GM12878 (cell line): ENCODE measurements at regions not wholly inside any gene's neighbourhood (a gene's known extent, or its start where the extent isn't known, plus 50 kb on each side); places are given as distances from the start of the nearest gene placed in this dataset.
A peak's percentile ranks its signal among the peaks of the same experiment; 100 is the strongest.

Experiments
- ATAC-seq: fragments of 200-7000 bp; cut with Tn5 transposase; 3 replicates; pipeline ENCODE4 v1.9.1; 2020; ENCODE audit warnings: mild to moderate bottlenecking, moderate library complexity
- BruUV-seq: library from RNA; stranded (reverse); fragments of 400-500 nt; replicated peaks from 2 replicates; lab custom pipeline; 2021; lab: Mats Ljungman, UMichigan
- CTCF ChIA-PET: fragments of 300-600 bp; sonication (Branson Sonifier 250); formaldehyde crosslinking; extraction: SDS; loops from one replicate; lab custom pipeline; 2021; ENCODE audit warnings: inconsistent platforms; lab: Yijun Ruan, JAX
- POLR2A ChIA-PET: fragments of 350-600 bp; formaldehyde crosslinking; extraction: SDS; loops from one replicate; lab custom pipeline; 2021; ENCODE audit warnings: inconsistent platforms; lab: Charles Lee
- RAD21 ChIA-PET: fragments of 300-600 bp; sonication (Branson Sonifier 250); formaldehyde crosslinking; loops from one replicate; lab custom pipeline; 2023; ENCODE audit warnings: antibody characterized with exemption; ENCODE audit not compliant: unreplicated experiment; lab: Charles Lee
- SMC1A ChIA-PET: fragments of 300-600 bp; sonication (Branson Sonifier 250); formaldehyde crosslinking; loops from one replicate; lab custom pipeline; 2023; ENCODE audit not compliant: unreplicated experiment, uncharacterized antibody; lab: Charles Lee
- DNase-seq: peaks from one replicate; pipeline ENCODE4 v3.0.0-alpha.2; 2011; ENCODE audit warnings: low read depth, low spot score
- FAIRE-seq: peaks from 3 replicates; lab custom pipeline; 2011; peaks lifted over from hg19 to GRCh38; lab: Jason Lieb, UNC
- H2AFZ ChIP-seq: 2 replicates; pipeline ENCODE4 v1.6.0; 2011; ENCODE audit warnings: low read depth, low read length, control low read depth; ENCODE audit not compliant: control insufficient read depth
- H3K27ac ChIP-seq: 2 replicates; pipeline ENCODE4 v1.5.1; 2011; ENCODE audit warnings: control low read depth; ENCODE audit not compliant: control insufficient read depth, insufficient read depth
- H3K27me3 ChIP-seq, 2 experiments: replicated peaks in 1 of 2; 2 replicates each; pipeline versions ENCODE4 v1.6.0 to v1.6.1; 2011; ENCODE audit warnings: low read length in 1 of 2; ENCODE audit not compliant: control insufficient read depth in 2 of 2, insufficient read depth in 2 of 2
- H3K36me3 ChIP-seq, 2 experiments: 2 replicates each; pipeline ENCODE4 v1.5.1; 2011; ENCODE audit warnings: low read length in 1 of 2; ENCODE audit not compliant: control insufficient read depth in 2 of 2, insufficient read depth in 2 of 2
- H3K4me1 ChIP-seq: 2 replicates; pipeline ENCODE4 v1.6.1; 2011; ENCODE audit warnings: mild to moderate bottlenecking, low read length, moderate library complexity, mixed read lengths; ENCODE audit not compliant: control insufficient read depth, insufficient read depth
- H3K4me2 ChIP-seq: 2 replicates; pipeline ENCODE4 v1.6.0; 2011; ENCODE audit warnings: control low read depth; ENCODE audit not compliant: control insufficient read depth, insufficient read depth
- H3K4me3 ChIP-seq: fragments of 200-600 bp; sonication (generic); 2 replicates; pipeline ENCODE4 v1.5.1; 2016
- H3K79me2 ChIP-seq: 2 replicates; pipeline ENCODE4 v1.6.0; 2011; ENCODE audit warnings: low read length; ENCODE audit not compliant: control insufficient read depth, insufficient read depth
- H3K9ac ChIP-seq: 2 replicates; pipeline ENCODE4 v1.8.0; 2011; ENCODE audit warnings: low read length, control low read depth, mixed read lengths; ENCODE audit not compliant: control insufficient read depth, insufficient read depth
- H3K9me3 ChIP-seq: replicated peaks from 3 replicates; pipeline ENCODE4 v1.5.1; 2011; ENCODE audit warnings: mild to moderate bottlenecking, low read length; ENCODE audit not compliant: control insufficient read depth, insufficient read depth
- H4K20me1 ChIP-seq: 2 replicates; pipeline ENCODE4 v1.6.0; 2011; ENCODE audit not compliant: control insufficient read depth, insufficient read depth
- ATF7 ChIP-seq: fragments of 450-650 bp; IDR thresholded peaks from 2 replicates; pipeline ENCODE4 v1.6.1; 2016; ENCODE audit warnings: low read depth, mild to moderate bottlenecking
- FOS ChIP-seq: IDR thresholded peaks from 3 replicates; pipeline ENCODE4 v1.6.1; 2011; ENCODE audit warnings: borderline replicate concordance; ENCODE audit not compliant: insufficient read length; ENCODE audit errors: extremely low read depth
- GATAD2B ChIP-seq: fragments of 450-650 bp; conservative IDR thresholded peaks from 2 replicates; pipeline ENCODE4 v1.6.1; 2017; ENCODE audit warnings: low read depth, mild to moderate bottlenecking, moderate library complexity
- HDGF ChIP-seq: fragments of 450-650 bp; IDR thresholded peaks from 2 replicates; pipeline ENCODE4 v1.6.1; 2016; ENCODE audit warnings: antibody characterized with exemption
- KDM1A ChIP-seq: fragments of 200-600 bp; sonication (generic); IDR thresholded peaks from 2 replicates; pipeline ENCODE4 v1.6.1; 2016; ENCODE audit warnings: borderline replicate concordance
- MYB ChIP-seq: fragments of 150-350 bp; IDR thresholded peaks from 2 replicates; pipeline ENCODE4 v1.6.1; 2014; ENCODE audit warnings: mild to moderate bottlenecking, low read depth, low read length, borderline replicate concordance
- NFYA ChIP-seq: IDR thresholded peaks from 2 replicates; pipeline ENCODE4 v1.6.1; 2011; ENCODE audit warnings: low read depth, mild to moderate bottlenecking, low read length, improper control_type of control experiment, borderline replicate concordance
- NR2F1 ChIP-seq: fragments of 450-650 bp; conservative IDR thresholded peaks from 2 replicates; pipeline ENCODE4 v1.6.1; 2017; ENCODE audit warnings: mild to moderate bottlenecking
- SREBF1 ChIP-seq: IDR thresholded peaks from 2 replicates; pipeline ENCODE4 v1.6.1; 2012; ENCODE audit warnings: mild to moderate bottlenecking, low read length
- TCF12 ChIP-seq: IDR thresholded peaks from 2 replicates; pipeline ENCODE4 v1.6.1; 2011; ENCODE audit warnings: low read depth, mild to moderate bottlenecking, low read length
- ZBED1 ChIP-seq: IDR thresholded peaks from 2 replicates; pipeline ENCODE4 v1.6.1; 2016; ENCODE audit warnings: borderline replicate concordance
- ZNF687 ChIP-seq: fragments of 450-650 bp; IDR thresholded peaks from 2 replicates; pipeline ENCODE4 v1.6.1; 2017; ENCODE audit warnings: mild to moderate bottlenecking, moderate library complexity
- ZSCAN29 ChIP-seq: fragments of 450-650 bp; IDR thresholded peaks from 2 replicates; pipeline ENCODE4 v1.6.1; 2017; ENCODE audit warnings: mild to moderate bottlenecking, moderate library complexity
- WGBS: methylation state at CpG from one replicate; pipeline ENCODE4 v1.1.6; 2016; ENCODE audit warnings: low lambda C conversion rate; ENCODE audit not compliant: insufficient replicate concordance, insufficient coverage; ENCODE audit errors: missing lambda C conversion rate; 5-methylcytosine and 5-hydroxymethylcytosine counted together
- in situ Hi-C: fragments of 300-500 bp; cut with MboI; formaldehyde crosslinking; loops from 9 replicates; pipeline ENCODE4 v1.14.3; 2018; ENCODE audit warnings: mixed read lengths
- intact Hi-C: fragments of 100-400 bp; cut with micrococcal nuclease; formaldehyde crosslinking; loops from one replicate; pipeline ENCODE4 v1.14.2; 2022; ENCODE audit not compliant: unreplicated experiment
- TF ChIP-seq, protein P1 (sequence below): IDR thresholded peaks from 2 replicates; pipeline ENCODE4 v1.6.1; 2011; ENCODE audit warnings: borderline replicate concordance, low read depth, mild to moderate bottlenecking, moderate library complexity, mixed read lengths, low read length; ENCODE audit not compliant: insufficient read depth; ENCODE audit errors: extremely low read length
- TF ChIP-seq, protein P2 (sequence below): fragments of 450-650 bp; IDR thresholded peaks from 2 replicates; pipeline ENCODE4 v1.6.1; 2016; ENCODE audit warnings: mild to moderate bottlenecking, moderate library complexity, borderline replicate concordance

GRCh38 chr2:151029406-151030157, 232.1 kb downstream of the RBM43 start:
- no peak overlapping the region for H3K4me3 ChIP-seq

More at GRCh38 chr2:151029406-151030157, 232.1 kb downstream of the RBM43 start:
- no peaks in the 10 kb centered on the region for H3K9me3 ChIP-seq
- H2AFZ ChIP-seq: no peak overlapping the region; the same call in 1 of the 2 replicates
- 38% methylated on average over 4 of the region's 4 CpGs for WGBS
- no peaks in the 10 kb centered on the region for H4K20me1 ChIP-seq
- in situ Hi-C loops: no loop called here
- RAD21 ChIA-PET: no interaction called here
- no peaks in the 10 kb centered on the region for H3K4me1 ChIP-seq
- H3K4me2 ChIP-seq: no peak overlapping the region
- CTCF ChIA-PET: no interaction called here
- intact Hi-C loops: no loop called here
- BruUV-seq: no TSS peak
- ATAC-seq (peak; percentile 51), DNase-seq (no peak)
- no peaks in the 10 kb centered on the region for H3K36me3 ChIP-seq
- no peak overlapping the region for H3K27ac ChIP-seq
- TF ChIP-seq NR2F1: no peak
- TF ChIP-seq ZSCAN29: no peak
- no peak for TF ChIP-seq HDGF
- no peak for TF ChIP-seq MYB
- TF ChIP-seq NFYA: no peak
- TF ChIP-seq ZBED1: no peak
- TF ChIP-seq ZNF687: no peak
- no peak for TF ChIP-seq GATAD2B
- TF ChIP-seq FOS: no peak
- TF ChIP-seq, protein P1, sequence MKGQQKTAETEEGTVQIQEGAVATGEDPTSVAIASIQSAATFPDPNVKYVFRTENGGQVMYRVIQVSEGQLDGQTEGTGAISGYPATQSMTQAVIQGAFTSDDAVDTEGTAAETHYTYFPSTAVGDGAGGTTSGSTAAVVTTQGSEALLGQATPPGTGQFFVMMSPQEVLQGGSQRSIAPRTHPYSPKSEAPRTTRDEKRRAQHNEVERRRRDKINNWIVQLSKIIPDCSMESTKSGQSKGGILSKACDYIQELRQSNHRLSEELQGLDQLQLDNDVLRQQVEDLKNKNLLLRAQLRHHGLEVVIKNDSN: no peak
- TF ChIP-seq SREBF1: no peak
- TF ChIP-seq, protein P2, sequence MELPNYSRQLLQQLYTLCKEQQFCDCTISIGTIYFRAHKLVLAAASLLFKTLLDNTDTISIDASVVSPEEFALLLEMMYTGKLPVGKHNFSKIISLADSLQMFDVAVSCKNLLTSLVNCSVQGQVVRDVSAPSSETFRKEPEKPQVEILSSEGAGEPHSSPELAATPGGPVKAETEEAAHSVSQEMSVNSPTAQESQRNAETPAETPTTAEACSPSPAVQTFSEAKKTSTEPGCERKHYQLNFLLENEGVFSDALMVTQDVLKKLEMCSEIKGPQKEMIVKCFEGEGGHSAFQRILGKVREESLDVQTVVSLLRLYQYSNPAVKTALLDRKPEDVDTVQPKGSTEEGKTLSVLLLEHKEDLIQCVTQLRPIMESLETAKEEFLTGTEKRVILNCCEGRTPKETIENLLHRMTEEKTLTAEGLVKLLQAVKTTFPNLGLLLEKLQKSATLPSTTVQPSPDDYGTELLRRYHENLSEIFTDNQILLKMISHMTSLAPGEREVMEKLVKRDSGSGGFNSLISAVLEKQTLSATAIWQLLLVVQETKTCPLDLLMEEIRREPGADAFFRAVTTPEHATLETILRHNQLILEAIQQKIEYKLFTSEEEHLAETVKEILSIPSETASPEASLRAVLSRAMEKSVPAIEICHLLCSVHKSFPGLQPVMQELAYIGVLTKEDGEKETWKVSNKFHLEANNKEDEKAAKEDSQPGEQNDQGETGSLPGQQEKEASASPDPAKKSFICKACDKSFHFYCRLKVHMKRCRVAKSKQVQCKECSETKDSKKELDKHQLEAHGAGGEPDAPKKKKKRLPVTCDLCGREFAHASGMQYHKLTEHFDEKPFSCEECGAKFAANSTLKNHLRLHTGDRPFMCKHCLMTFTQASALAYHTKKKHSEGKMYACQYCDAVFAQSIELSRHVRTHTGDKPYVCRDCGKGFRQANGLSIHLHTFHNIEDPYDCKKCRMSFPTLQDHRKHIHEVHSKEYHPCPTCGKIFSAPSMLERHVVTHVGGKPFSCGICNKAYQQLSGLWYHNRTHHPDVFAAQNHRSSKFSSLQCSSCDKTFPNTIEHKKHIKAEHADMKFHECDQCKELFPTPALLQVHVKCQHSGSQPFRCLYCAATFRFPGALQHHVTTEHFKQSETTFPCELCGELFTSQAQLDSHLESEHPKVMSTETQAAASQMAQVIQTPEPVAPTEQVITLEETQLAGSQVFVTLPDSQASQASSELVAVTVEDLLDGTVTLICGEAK: no peak
- TF ChIP-seq KDM1A: no peak
- TF ChIP-seq ATF7: no peak
- no peak for TF ChIP-seq TCF12
- TF ChIP-seq, all 136 proteins: peak for 0
- no peaks in the 10 kb centered on the region for H3K79me2 ChIP-seq
- no peak for FAIRE-seq
- H3K9ac ChIP-seq: no peak overlapping the region
- no peaks in the 10 kb centered on the region for H3K27me3 ChIP-seq
- POLR2A ChIA-PET: no interaction called here
- SMC1A ChIA-PET: no interaction called here
